DMS53 (cell line): ENCODE measurements at regions not wholly inside any gene's neighbourhood (a gene's known extent, or its start where the extent isn't known, plus 50 kb on each side); places are given as distances from the start of the nearest gene placed in this dataset.
"Not testable (repeated sequence)": the region's sequence is repeated elsewhere in the genome, so short reads cannot be mapped to it uniquely, and the experiment has no call there.

ENCODE experiments used
- DNase-seq: peaks from one replicate; lab custom pipeline; 2025; lab: John Stamatoyannopoulos, UW

DNA sequence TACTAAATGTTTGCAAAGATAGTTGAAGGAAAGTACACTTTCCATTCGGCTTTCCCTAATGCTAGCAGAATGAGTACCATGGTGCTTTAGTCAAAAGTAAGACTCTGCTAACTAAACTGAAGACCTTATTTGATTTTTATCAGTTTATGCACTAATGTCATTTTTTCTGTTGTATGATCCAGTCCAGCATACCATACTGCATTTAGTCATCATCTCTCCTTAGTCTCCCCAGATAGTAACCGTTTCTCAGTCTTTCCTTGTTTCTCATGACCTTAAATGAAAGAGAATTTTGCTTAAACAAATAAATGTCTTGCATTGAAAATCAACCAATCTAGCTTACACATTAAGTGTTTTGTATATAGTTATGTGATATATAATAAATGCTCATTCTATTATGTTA lies 529.5 kb upstream of the SEMA3D start:
- no peak for DNase-seq

DNA sequence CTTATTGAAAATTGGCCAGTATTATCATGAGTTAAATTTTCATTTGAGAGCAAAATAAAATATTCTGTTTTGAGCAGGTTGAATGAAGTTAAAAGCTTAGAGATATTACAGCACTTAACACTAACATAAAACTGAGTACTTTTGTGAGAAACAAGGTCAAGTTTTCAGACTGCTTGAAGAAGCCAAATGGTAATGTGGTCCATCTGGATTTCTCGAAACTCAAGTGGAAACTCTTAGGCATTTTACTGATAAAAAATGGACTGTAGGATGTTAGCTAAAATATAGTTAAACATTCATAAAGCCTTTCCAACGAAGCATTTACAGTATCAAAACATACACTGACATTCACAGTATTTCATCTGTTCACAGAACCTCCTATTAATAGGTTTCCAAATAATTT lies 528.1 kb upstream of the SEMA3D start:
- DNase-seq, result no peak

DNA sequence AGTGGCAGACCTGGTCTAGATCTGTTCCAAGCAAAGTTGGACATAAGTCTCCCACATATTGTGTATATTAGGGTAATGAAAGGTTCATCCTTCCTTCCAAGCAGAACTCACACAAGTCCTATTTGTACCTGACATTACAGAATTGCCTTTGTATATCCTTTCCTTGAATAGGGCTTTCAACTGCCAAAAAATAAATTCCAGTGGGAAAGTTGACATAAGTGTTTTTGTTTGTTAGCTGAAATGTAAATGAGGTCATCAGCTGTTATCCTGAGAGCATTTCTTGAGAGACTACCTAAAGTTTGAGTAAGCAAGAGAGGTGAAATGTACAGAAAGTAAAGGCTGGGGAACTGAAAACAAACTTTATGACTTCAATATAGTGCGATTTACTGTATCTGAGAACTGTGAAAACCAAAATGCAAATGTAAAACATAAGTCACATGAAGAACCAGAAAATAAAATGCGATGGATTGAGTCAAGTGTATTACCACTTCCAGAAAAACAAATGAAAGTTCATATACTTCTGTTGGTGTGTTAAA lies 527.3 kb upstream of the SEMA3D start:
- no peak for DNase-seq

DNA sequence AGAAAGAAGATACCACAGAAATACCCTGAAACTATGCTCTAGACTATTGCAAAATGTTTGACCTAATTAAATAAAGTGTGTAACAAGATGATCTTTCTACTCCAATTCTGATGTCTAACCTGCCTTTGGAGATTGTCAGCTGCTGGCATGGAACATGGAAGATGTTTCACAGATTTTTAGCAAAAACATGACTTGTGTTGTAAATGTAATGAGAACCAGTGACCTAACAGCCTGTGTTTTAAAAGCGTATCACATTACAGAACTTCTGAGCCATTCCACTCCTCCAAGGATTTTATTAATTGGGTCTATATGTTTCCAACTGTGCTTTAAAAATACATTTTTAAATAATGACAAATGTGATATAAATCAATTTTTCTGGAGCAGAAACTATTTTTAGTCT lies 526.3 kb upstream of the SEMA3D start:
- no peak for DNase-seq

DNA sequence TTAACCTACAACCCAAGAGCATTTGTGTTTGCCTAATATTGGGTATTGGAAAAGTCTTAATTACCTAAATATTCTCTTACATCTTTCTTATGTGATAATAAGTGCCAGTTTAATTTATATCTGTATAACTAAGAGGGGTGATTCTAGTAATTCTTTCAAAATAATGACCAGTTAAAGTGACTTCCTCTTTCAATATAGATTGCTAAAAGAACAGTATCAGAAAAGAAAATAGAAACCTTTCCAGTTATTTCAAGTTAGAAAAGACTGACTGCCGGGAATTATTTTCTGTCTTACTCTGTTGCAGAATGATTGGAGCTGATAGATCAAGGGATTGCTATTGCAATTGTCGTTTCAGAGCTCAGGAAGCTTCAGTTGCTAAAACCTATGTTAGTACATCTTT lies 525.0 kb upstream of the SEMA3D start:
- no peak for DNase-seq

DNA sequence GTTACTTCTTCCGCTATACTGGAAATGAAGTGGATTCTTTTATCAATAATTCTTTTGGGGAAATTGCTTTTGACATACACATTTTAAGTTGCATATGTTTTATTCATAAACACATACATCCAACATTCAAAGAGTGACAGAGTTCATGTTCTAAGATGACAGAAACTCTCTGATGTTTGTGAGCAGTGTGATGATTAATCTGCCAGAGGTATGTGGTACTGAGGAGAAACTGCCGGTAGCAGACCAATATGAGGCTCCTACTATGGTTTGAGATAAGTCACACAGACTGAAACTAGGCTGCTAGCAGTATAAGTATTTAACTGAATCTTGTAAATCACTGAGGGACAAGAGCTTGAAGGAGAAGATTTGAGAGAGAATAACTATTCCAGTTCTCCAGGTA lies 524.1 kb upstream of the SEMA3D start:
- DNase-seq, result no peak

DNA sequence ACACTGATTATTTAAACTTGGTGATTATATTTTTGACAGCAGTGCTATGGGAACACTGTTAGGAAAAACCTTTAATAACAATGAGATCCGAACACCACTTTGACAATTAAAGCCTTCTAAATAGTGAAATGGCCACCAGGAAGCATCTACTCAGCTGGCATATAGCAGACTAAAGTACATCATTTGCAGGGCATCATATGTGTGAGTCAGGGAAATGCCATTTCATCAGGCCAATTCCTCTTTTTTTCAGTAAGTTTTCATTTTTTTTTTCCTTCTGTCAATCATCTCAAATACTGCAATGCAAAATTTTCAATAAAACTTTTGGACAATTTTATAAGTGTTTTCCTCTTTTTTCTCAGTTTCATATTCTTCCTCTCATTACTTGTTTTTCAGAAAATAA lies 521.4 kb upstream of the SEMA3D start:
- no peak for DNase-seq

DNA sequence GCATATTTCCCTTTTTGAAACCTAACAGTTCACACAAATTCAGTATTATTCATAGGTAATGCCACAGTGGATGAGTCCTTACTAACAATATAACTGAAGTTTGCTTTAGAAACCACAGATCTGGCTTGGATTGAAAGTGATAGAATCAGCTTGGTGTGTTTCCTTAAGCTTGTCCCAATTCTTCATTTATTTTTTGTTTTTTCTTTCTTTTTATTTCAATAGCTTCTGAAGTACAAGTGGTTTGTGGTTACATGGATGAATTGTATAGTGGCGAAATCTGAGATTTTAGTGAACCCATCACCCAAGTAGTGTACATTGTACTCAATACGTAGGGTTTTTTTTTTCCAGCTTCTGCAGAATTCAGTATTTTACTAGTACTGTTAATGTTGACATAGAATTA lies 518.2 kb upstream of the SEMA3D start:
- DNase-seq, result peak; percentile 48

DNA sequence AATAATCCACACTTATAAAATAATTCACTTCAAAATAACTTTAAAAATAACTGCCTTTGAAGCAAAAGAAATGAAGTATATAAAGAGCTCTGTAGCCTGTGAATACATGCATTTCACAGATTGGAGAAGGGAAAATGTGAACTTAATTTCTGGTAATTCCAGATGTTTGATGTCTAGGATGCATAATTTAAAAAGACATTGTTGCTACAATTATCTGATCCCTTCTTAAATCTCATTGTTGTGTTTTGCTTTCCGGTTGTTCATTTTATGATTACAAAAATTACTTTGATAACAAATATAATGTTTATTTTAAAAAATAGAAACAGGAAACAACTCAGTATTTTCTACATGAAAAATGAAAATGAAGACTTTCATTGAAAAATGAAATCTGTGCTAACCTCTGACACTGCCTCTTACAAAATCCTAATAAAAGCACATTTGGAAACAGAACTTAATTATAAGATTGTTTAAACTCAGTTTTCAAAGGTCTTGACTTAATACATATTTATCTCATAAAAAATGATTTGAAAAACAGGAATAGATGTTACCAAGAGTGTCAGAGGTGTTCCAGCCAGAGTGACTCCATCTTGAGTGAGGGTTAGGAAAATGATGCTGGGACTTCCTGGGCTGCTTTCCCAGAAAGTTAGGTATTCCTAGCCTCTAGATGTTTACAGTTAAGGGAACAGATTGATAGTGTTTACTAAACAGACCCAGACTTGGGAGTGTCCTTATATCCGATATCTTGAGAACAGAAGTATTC lies 516.6 kb upstream of the SEMA3D start:
- no peak for DNase-seq

DNA sequence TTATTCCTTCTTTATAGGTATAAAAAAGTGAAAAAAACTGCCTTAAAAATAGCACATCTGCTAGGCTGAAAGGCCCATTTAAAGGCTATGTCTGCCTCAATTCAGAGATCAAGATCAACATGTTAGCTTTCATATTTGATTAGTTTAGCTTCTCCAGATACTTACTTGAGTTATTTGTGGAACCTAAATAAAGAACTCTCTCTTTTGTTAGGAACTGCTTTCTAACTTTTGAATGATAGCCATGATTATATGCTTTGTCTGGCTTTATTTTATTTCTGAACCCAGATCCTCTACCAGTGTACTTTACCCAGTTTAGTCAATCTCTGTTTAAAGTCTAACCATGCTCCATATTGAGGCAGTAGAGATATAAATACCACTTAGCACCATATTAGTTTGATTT lies 515.5 kb upstream of the SEMA3D start:
- no peak for DNase-seq

DNA sequence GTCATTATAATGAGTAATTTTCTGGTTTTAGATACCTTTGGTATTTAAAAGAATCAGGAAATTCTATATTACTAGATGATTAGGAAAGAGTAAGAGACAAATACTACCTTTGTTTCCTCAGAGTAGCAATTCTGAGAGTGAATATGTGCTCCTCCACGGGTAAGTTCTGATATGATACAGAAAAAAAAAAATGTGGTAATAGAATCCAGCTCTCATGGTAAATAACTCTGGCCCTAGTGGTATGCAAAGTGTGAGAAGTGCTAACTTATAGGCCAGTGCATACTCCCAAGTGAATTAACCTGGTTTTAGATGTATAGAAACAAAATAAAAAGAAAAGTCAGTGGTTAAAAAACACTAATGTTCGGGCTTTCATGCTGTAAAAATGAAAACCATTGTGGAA lies 512.6 kb upstream of the SEMA3D start:
- DNase-seq, result no peak

DNA sequence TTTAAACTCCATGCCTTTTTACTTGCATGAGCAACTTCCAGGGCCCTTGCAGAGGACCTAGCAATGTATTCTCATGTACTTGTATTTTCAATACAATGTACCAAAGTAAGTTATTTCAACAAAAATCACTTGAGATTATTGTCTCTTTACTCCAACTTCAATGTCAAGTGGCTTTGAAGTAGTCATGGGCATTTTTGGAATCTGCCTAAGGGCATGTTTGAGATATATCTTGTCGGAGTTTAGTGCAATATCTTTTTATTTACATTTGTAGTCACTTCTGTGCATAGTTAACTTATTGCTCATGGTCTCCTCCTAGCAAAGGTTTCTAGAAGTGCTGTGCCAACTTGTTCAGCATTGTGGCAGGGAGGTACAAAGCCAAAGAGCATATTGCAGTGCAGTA lies 508.7 kb upstream of the SEMA3D start:
- peak; percentile 69 for DNase-seq

DNA sequence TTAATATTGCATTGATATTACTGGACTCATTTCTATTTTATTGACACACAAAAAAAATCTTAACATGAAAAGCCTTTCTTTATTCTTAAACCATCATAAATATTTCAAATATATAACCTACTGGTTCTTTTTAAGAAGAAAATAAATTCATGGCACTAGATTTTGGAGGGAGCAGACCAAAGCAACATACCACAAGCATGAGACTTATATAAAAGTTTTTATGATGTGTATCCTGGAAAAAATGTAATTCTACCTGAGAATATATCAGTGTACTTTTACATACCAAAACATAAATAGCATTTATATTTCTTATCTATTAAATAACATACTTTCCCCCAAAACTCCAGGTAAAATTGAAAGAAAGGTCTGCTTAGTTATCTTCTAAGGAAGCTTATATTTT lies 508.2 kb upstream of the SEMA3D start:
- no peak for DNase-seq

DNA sequence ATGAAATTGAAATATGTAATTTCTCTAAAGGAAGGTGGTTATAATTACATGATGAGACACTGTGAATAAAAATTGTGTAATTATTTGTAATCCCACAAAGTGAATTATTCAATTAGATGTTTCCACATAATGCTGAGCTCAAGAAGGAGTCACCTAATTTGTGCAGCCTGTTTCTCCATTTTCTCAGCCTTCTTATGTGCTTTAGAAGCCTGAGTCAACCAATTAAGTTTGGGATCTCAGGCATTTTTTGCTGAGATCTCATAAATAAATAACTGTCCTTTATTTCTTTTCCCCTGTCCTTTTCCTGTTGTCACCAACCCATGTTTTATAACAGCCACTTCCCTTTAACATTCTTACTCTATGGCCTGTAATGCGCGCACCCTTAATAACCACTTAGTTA lies 506.5 kb upstream of the SEMA3D start:
- no peak for DNase-seq

DNA sequence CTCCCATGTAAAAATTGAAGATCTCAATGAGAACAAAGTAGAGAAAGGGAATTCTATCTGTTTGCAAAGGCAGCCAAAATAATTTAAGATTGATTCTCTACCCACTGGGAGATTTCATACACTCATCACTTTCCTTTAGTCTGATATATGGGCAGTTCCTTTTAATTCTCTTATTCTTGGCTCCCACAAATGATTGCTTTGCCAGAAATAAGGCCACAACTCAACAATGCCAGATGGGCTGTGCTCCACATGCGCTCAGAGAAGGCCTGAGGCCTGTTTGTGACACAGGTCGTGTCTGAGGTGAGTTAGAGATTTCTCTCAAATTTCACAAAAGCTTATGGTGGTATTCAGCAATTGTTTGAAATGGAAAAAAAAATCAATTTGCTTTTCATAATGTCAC lies 501.9 kb upstream of the SEMA3D start:
- no peak for DNase-seq

DNA sequence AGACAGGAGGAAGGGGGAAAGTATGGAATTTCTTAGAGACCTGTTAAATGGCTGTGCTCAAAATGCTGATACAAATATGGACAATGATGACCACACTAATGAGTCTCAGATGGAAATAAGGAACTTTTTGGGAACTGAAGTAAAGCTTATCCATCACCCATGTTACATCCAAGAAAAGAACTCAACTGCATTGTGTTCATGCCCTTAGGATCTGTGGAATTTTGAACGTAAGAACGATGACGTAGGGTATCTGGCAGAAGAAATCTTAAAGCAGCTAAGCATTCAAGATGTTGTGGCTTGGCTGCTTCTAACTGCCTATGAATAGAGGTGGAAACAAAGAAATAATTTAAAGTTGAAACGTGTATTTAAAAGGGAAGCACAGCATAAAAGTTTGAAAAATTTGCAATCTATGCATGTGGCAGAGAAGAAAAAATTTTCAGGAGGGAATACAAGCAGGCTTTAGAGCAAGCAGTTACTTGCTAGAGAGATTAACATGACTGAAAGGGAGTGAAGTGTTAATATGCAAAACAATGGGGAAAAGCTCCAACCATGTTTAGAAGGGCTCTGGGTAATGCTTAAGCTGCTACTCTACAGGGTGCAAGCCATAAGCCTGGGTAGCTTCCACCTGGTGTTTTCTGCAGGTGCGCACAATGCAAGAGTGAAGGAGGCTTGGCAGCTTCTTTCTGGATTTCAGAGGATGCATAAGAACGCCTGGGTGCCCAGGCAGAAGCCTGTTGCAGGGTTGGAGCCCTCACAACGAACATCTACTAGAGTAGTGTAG lies 499.7 kb upstream of the SEMA3D start:
- DNase-seq, result no peak

DNA sequence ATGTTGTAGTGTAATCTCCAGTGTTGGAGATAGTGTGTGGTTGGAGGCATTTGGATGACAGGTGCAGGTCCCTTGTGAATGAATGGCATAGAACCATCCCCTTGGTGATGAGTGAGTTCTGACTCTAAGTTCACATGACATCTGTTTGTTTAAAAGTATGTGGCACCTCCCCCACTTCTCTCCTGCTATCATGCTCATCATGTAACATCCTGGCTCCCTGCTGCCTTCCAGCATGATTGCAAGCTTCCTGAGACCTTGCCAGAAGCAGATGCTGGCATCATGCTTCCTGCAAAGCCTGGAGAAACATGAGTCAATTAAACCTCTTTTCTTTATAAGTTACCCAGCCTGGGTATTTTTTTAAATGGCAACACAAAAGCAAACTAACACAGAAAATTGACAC lies 499.0 kb upstream of the SEMA3D start:
- DNase-seq, result peak; percentile 62

DNA sequence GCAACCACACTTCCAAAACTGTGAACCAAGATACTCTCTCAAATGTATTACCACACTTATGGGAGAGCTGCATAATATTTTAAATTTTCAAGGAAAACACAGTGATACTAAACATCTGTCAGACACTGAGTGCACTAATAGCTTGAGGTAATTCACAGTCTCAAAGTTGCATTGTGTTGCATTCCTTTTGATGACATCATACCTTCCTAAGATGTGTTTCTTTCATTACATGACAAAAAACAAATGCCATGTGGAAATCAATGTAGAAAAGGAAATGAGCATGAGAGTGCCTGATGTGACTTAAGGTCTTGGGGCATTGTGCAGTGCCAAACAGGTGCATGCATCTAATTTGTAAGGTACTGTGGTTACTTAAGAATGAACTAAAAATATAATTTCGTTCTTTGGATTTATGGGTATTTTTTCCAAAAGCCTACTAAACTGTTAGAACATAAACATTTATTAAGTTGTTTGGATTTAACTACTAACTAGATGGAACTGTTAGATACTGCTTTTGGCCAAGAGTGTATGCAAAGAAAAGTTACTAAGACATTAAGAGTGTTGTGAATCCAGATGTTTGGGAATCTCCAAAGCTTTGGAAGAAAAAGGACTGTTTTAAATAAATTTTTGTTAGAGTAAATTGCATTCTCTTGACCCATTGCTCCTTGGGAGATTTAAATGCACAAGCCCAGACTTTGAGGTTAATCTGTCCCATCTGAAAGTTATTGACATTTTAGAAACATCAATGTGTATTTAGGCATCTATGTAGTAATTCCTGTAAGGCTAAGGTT lies 496.2 kb upstream of the SEMA3D start:
- DNase-seq, result no peak

DNA sequence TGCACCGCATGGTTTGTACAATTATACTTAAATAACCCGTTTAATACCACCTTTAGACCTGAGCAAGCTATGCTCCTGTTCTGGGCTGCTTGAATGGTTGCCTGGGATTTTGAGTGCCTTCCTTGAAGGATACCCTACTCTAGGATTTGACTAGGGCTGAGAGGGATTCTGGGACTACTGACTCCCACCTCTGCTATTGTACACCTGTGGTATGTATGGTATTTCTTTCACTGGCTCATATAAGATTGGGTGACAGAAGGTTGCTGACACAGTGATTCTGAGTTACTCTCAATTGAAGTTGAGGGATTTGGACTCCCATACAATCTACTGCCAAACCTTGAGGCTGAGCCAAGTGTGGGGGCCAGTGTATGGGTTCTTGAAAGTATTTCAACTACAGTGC lies 494.4 kb upstream of the SEMA3D start:
- DNase-seq, result no peak

DNA sequence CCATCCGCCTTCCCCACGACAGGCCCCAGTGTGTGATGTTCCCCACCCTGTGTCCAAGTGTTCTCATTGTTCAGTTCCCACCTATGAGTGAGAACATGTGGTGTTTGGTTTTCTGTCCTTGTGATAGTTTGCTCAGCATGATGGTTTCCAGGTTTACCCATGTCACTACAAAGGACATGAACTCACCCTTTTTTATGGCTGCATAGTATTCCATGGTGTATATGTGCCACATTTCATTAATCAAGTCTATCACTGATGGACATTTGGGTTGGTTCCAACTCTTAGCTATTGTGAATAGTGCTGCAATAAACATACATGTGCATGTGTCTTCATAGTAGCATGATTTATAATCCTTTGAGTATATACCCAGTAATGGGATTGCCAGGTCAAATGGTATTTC lies 488.2 kb upstream of the SEMA3D start:
- not testable (repeated sequence) for DNase-seq

DNA sequence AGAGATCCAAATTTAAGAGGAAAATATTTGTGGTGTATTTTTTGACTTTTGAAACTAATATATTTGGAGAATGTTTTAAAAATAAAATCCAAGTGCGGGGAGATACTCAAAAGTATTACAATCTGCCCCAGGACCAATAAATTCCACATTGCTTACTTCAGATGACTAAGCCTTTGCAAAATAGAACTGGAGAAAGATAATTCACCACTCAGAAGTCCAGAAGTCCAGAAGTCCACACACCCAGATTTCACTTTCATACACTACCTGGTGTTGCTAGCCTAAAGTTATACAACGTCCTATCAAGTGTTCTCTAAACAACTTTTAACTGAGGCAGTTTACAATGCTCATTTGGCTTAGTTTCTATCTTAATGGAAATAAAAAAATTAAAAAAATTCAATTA lies 487.0 kb upstream of the SEMA3D start:
- DNase-seq, result no peak

DNA sequence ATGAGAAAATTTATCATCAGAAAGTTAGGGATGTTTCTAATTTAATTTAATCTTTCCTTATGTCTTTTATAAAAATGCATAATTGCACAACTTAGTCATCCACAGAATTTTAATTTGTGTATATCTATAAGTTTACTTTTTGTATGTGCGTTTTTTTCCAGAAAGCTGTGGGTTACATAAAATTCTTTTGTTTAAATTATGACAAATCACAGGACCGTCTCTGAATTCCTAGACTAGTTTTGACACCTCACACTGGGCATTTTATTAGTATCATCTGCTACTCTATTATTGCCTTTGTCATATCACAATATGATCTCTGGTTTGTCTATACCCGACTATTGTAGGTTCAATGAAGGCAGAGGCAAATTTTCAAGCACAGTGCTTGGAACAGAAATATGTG lies 482.4 kb upstream of the SEMA3D start:
- no peak for DNase-seq

DNA sequence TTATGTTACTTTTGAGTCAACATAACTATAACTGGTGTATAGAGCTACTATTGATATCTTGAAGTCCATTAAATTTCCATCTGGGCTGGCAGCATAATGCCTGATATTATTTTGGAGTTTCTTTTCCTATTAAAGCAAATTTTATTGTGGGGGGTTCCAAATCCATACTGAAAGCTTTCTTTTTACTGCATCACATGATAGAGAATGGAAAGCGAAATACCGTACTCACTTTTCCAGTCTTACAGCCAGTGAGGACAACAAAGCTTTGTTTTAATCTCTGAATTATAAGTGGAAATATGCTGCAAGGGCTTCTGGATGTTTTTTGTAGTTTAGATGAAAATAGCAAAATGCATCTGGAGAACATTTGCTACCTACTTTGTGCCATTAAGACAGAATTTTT lies 477.5 kb upstream of the SEMA3D start:
- DNase-seq, result no peak
